HepG2 (cell line): ENCODE measurements at regions not wholly inside any gene's neighbourhood (a gene's known extent, or its start where the extent isn't known, plus 50 kb on each side); places are given as distances from the start of the nearest gene placed in this dataset.

Experiments
- HNF4A ChIP-seq: sonication (generic); formaldehyde crosslinking; IDR thresholded peaks from 2 replicates; pipeline ENCODE4 v1.4.0; 2020; ENCODE audit warnings: missing genetic modification reagents
- MTA1 ChIP-seq: sonication (generic); formaldehyde crosslinking; IDR thresholded peaks from 2 replicates; pipeline ENCODE4 v1.4.0; 2020; ENCODE audit warnings: missing genetic modification reagents, mild to moderate bottlenecking, borderline replicate concordance
- POLR2AphosphoS5 ChIP-seq: IDR thresholded peaks from 2 replicates; pipeline ENCODE4 v1.6.1; 2012; ENCODE audit warnings: low read depth, low read length
- ZFAT ChIP-seq: sonication (generic); formaldehyde crosslinking; conservative IDR thresholded peaks from 2 replicates; pipeline ENCODE4 v1.8.1; 2023; ENCODE audit warnings: missing genetic modification reagents, inconsistent platforms
- ZFP36 ChIP-seq: fragments of 150-350 bp; IDR thresholded peaks from 2 replicates; pipeline ENCODE4 v1.6.1; 2018; ENCODE audit warnings: borderline replicate concordance, low read length, low read depth; ENCODE audit not compliant: partially characterized antibody
- ZFX ChIP-seq: sonication (generic); formaldehyde crosslinking; IDR thresholded peaks from 2 replicates; pipeline ENCODE4 v1.4.0; 2020; ENCODE audit warnings: mild to moderate bottlenecking, low read depth, missing genetic modification reagents, moderate library complexity
- ZNF205 ChIP-seq: IDR thresholded peaks from 2 replicates; pipeline ENCODE4 v1.6.1; 2018; ENCODE audit warnings: missing biosample characterization, missing genetic modification reagents
- ZNF281 ChIP-seq: sonication (generic); formaldehyde crosslinking; IDR thresholded peaks from 2 replicates; pipeline ENCODE4 v1.4.0; 2020; ENCODE audit warnings: missing genetic modification reagents, borderline replicate concordance
- ZNF296 ChIP-seq: sonication (generic); formaldehyde crosslinking; conservative IDR thresholded peaks from 2 replicates; pipeline ENCODE4 v1.5.0; 2020; ENCODE audit warnings: mild to moderate bottlenecking, missing genetic modification reagents
- ZNF615 ChIP-seq: sonication (generic); formaldehyde crosslinking; IDR thresholded peaks from 2 replicates; pipeline ENCODE4 v1.5.0; 2020; ENCODE audit warnings: mild to moderate bottlenecking, missing genetic modification reagents, borderline replicate concordance
- ZNF772 ChIP-seq: sonication (generic); formaldehyde crosslinking; IDR thresholded peaks from 2 replicates; pipeline ENCODE4 v1.5.0; 2020; ENCODE audit warnings: mild to moderate bottlenecking, missing genetic modification reagents
- ZSCAN21 ChIP-seq: sonication (generic); formaldehyde crosslinking; IDR thresholded peaks from 2 replicates; pipeline ENCODE4 v1.8.0; 2022; ENCODE audit warnings: mild to moderate bottlenecking, missing genetic modification reagents, moderate library complexity, borderline replicate concordance
- TF ChIP-seq, protein P1 (sequence below): sonication (generic); formaldehyde crosslinking; IDR thresholded peaks from 2 replicates; pipeline ENCODE4 v1.4.0; 2020; ENCODE audit warnings: missing genetic modification reagents
- TF ChIP-seq, protein P2 (sequence below), 2 experiments: IDR thresholded peaks; 2 replicates each; pipeline ENCODE4 v1.6.1; 2011 to 2012; ENCODE audit warnings: low read length in 2 of 2, borderline replicate concordance in 1 of 2, low read depth in 1 of 2, mild to moderate bottlenecking in 1 of 2, moderate library complexity in 1 of 2
- TF ChIP-seq, protein P3 (sequence below): sonication (generic); formaldehyde crosslinking; IDR thresholded peaks from 2 replicates; pipeline ENCODE4 v1.4.0; 2020; ENCODE audit warnings: missing genetic modification reagents, mild to moderate bottlenecking, borderline replicate concordance

DNA sequence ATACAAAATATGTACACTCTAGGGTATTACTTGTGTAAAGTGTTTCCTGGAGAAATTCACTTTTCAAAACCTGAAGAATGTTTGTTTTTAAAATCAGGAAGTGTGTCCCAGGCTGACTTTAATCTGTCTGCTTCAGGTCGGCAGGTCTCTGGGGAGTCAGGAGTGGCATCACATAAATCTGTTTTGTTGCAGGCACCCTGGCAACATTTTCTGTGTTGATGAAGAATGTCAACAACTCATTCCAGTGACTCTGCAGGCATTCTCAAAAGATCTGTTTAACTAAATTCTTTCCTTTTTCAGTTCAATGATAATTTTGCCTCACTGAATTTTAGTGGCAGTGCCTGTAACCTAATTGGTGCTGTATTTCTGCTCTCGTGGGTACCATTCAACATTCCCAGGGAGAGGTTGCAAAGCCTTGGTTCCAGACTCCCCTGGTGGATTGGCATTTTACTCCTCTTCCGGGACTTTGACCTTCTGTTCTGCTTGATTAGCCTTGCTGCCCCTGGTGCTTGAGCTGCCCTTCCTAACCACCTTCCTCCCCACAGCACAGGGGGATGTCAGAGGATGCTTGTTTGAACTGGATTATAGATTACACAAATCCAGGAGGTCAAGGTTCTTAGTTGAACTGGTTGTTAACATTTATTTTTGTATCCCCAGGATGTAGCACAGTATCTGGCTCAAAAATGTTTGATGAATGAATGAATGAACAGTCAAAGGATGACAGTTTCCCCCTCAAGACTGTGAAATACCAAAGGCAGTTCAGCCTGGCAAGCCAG is 55.4 kb upstream of the LPGAT1 start (continued):
- TF ChIP-seq MTA1 (CRISPR knock-in tag) (no peak; the same call in 1 of the 2 replicates), ZNF281 (CRISPR knock-in tag) (peak; percentile 72; the same call in 1 of the 2 replicates), ZNF615 (CRISPR knock-in tag) (no peak), ZNF205 (no peak; the same call in 1 of the 2 replicates), POLR2AphosphoS5 (no peak), ZFAT (CRISPR knock-in tag) (no peak), ZSCAN21 (CRISPR knock-in tag) (no peak), HNF4A (CRISPR knock-in tag) (peak; percentile 97), ZNF296 (CRISPR knock-in tag) (no peak), ZNF772 (CRISPR knock-in tag) (no peak), ZFX (CRISPR knock-in tag) (no peak), ZFP36 (no peak)
- TF ChIP-seq, protein P1, sequence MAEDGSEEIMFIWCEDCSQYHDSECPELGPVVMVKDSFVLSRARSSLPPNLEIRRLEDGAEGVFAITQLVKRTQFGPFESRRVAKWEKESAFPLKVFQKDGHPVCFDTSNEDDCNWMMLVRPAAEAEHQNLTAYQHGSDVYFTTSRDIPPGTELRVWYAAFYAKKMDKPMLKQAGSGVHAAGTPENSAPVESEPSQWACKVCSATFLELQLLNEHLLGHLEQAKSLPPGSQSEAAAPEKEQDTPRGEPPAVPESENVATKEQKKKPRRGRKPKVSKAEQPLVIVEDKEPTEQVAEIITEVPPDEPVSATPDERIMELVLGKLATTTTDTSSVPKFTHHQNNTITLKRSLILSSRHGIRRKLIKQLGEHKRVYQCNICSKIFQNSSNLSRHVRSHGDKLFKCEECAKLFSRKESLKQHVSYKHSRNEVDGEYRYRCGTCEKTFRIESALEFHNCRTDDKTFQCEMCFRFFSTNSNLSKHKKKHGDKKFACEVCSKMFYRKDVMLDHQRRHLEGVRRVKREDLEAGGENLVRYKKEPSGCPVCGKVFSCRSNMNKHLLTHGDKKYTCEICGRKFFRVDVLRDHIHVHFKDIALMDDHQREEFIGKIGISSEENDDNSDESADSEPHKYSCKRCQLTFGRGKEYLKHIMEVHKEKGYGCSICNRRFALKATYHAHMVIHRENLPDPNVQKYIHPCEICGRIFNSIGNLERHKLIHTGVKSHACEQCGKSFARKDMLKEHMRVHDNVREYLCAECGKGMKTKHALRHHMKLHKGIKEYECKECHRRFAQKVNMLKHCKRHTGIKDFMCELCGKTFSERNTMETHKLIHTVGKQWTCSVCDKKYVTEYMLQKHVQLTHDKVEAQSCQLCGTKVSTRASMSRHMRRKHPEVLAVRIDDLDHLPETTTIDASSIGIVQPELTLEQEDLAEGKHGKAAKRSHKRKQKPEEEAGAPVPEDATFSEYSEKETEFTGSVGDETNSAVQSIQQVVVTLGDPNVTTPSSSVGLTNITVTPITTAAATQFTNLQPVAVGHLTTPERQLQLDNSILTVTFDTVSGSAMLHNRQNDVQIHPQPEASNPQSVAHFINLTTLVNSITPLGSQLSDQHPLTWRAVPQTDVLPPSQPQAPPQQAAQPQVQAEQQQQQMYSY (CRISPR knock-in tag), result no peak
- TF ChIP-seq, protein P2, sequence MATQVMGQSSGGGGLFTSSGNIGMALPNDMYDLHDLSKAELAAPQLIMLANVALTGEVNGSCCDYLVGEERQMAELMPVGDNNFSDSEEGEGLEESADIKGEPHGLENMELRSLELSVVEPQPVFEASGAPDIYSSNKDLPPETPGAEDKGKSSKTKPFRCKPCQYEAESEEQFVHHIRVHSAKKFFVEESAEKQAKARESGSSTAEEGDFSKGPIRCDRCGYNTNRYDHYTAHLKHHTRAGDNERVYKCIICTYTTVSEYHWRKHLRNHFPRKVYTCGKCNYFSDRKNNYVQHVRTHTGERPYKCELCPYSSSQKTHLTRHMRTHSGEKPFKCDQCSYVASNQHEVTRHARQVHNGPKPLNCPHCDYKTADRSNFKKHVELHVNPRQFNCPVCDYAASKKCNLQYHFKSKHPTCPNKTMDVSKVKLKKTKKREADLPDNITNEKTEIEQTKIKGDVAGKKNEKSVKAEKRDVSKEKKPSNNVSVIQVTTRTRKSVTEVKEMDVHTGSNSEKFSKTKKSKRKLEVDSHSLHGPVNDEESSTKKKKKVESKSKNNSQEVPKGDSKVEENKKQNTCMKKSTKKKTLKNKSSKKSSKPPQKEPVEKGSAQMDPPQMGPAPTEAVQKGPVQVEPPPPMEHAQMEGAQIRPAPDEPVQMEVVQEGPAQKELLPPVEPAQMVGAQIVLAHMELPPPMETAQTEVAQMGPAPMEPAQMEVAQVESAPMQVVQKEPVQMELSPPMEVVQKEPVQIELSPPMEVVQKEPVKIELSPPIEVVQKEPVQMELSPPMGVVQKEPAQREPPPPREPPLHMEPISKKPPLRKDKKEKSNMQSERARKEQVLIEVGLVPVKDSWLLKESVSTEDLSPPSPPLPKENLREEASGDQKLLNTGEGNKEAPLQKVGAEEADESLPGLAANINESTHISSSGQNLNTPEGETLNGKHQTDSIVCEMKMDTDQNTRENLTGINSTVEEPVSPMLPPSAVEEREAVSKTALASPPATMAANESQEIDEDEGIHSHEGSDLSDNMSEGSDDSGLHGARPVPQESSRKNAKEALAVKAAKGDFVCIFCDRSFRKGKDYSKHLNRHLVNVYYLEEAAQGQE (IDR thresholded peaks at IDR 0.05; ENCODE audit: borderline replicate concordance in 1 of 2, low read depth in 1 of 2, low read length in 2 of 2), result no peak
- TF ChIP-seq, protein P3, sequence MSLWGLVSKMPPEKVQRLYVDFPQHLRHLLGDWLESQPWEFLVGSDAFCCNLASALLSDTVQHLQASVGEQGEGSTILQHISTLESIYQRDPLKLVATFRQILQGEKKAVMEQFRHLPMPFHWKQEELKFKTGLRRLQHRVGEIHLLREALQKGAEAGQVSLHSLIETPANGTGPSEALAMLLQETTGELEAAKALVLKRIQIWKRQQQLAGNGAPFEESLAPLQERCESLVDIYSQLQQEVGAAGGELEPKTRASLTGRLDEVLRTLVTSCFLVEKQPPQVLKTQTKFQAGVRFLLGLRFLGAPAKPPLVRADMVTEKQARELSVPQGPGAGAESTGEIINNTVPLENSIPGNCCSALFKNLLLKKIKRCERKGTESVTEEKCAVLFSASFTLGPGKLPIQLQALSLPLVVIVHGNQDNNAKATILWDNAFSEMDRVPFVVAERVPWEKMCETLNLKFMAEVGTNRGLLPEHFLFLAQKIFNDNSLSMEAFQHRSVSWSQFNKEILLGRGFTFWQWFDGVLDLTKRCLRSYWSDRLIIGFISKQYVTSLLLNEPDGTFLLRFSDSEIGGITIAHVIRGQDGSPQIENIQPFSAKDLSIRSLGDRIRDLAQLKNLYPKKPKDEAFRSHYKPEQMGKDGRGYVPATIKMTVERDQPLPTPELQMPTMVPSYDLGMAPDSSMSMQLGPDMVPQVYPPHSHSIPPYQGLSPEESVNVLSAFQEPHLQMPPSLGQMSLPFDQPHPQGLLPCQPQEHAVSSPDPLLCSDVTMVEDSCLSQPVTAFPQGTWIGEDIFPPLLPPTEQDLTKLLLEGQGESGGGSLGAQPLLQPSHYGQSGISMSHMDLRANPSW, result 0 out of 2 replicates have a peak, but pooled peaks have one; percentile 81
